ENCODE measurements at regions not wholly inside any gene's neighbourhood (a gene's known extent, or its start where the extent isn't known, plus 50 kb on each side); places are given as distances from the start of the nearest gene placed in this dataset.

DNA sequence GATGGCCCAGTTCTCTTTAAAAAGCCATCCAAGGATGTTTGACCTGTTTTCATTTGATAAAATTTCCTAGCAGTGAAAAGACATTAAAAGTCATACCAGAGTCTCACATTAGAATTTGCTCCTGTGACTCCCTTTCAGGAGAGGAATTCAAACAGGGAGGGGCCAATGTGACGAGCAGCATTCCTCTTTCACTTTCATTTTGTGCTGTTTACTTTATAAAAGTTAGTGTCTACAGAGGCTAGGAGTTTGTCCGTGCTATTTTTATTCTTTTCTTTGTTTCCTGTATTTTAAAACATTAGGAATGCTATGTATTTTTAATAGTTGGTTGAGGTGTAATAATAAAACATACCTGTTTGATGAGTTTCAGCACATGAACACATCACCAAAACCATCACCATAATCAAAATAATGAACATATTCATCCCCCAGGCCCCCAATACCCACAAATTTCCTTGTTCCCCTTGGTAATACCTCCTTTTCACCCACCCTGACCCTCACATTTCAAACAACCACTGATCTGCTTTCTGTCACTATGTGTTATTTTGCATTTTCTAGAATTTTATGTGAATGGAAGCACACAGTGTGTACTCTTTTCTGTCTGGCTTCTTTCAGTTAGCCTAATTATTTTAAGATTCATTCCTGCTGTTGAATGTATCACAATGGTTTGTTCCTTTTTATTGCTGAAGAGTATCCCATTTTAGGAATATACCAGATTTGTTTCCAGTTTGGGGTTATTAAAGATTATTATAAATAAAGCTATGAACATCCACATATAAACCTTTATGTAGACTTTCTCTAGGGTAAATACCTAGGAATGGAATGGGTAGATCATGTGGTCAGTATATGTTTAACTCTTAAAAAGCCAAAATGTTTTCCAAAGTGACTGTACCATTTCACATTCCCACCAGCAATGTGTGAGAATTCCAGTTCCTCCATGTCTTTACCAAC, 129.5 kb downstream of the TENT5C start:
- TF ChIP-seq RAD21 (conservative IDR thresholded peaks at IDR 0.05) (no peak), TAF1 (IDR thresholded peaks at IDR 0.05; ENCODE audit: low read depth) (no peak), EP300 (conservative IDR thresholded peaks at IDR 0.05; ENCODE audit: poor library complexity, severe bottlenecking) (no peak), MXI1 (conservative IDR thresholded peaks at IDR 0.05; ENCODE audit: poor library complexity, severe bottlenecking) (no peak), POLR2AphosphoS5 (IDR thresholded peaks at IDR 0.05) (no peak), SMC3 (conservative IDR thresholded peaks at IDR 0.05; ENCODE audit: poor library complexity) (no peak), REST (IDR thresholded peaks at IDR 0.05; ENCODE audit: borderline replicate concordance) (no peak), EZH2 (IDR thresholded peaks at IDR 0.05; ENCODE audit: borderline replicate concordance, insufficient read depth, low read length, poor library complexity, severe bottlenecking) (no peak)
- TF ChIP-seq, protein P1, sequence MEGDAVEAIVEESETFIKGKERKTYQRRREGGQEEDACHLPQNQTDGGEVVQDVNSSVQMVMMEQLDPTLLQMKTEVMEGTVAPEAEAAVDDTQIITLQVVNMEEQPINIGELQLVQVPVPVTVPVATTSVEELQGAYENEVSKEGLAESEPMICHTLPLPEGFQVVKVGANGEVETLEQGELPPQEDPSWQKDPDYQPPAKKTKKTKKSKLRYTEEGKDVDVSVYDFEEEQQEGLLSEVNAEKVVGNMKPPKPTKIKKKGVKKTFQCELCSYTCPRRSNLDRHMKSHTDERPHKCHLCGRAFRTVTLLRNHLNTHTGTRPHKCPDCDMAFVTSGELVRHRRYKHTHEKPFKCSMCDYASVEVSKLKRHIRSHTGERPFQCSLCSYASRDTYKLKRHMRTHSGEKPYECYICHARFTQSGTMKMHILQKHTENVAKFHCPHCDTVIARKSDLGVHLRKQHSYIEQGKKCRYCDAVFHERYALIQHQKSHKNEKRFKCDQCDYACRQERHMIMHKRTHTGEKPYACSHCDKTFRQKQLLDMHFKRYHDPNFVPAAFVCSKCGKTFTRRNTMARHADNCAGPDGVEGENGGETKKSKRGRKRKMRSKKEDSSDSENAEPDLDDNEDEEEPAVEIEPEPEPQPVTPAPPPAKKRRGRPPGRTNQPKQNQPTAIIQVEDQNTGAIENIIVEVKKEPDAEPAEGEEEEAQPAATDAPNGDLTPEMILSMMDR (IDR thresholded peaks at IDR 0.05; ENCODE audit: poor library complexity, severe bottlenecking) = no peak
- Histone ChIP-seq H2AFZ (ENCODE audit: low read depth, low read length) (no peak overlapping the region), H4K20me1 (ENCODE audit: insufficient read depth) (no peaks in the 10 kb centered on the region), H3K36me3 (ENCODE audit: insufficient read depth, low read length) (no peaks in the 10 kb centered on the region), H3K27ac (ENCODE audit: low read length) (no peak overlapping the region), H3K4me3 (ENCODE audit: low read length) (no peak overlapping the region), H3K79me2 (replicated peaks; ENCODE audit: insufficient read depth, low read length) (no peaks in the 10 kb centered on the region), H3K9me2 (ENCODE audit: insufficient read depth, low read length) (no peaks in the 10 kb centered on the region), H3K4me2 (ENCODE audit: low read length) (no peak overlapping the region), H3K9me3 (ENCODE audit: low read length) (no peaks in the 10 kb centered on the region), H3K9ac (ENCODE audit: low read length) (no peak overlapping the region), H3F3A (ENCODE audit: insufficient read depth, low read length, poor library complexity, severe bottlenecking) (no peaks in the 10 kb centered on the region), H3K27me3 (ENCODE audit: insufficient read depth, low read depth, low read length) (no peaks in the 10 kb centered on the region)

GRCh38 chr1:117739504-117739903, 133.7 kb downstream of the TENT5C start:
- no peak overlapping the region for H3K9ac ChIP-seq (ENCODE audit: low read length)
- no peaks in the 10 kb centered on the region for H3K9me2 ChIP-seq (ENCODE audit: insufficient read depth, low read length)
- H3K4me2 ChIP-seq (ENCODE audit: low read length) = no peak overlapping the region

More at GRCh38 chr1:117739504-117739903, 133.7 kb downstream of the TENT5C start:
- H4K20me1 ChIP-seq (ENCODE audit: insufficient read depth) = no peaks in the 10 kb centered on the region
- TF ChIP-seq EP300 (conservative IDR thresholded peaks at IDR 0.05; ENCODE audit: poor library complexity, severe bottlenecking) = no peak
- TF ChIP-seq RAD21 (conservative IDR thresholded peaks at IDR 0.05) = no peak
- TF ChIP-seq SMC3 (conservative IDR thresholded peaks at IDR 0.05; ENCODE audit: poor library complexity) = no peak
- TF ChIP-seq REST (IDR thresholded peaks at IDR 0.05; ENCODE audit: borderline replicate concordance) = no peak
- no peak for TF ChIP-seq MXI1 (conservative IDR thresholded peaks at IDR 0.05; ENCODE audit: poor library complexity, severe bottlenecking)
- TF ChIP-seq, protein P1 (IDR thresholded peaks at IDR 0.05; ENCODE audit: poor library complexity, severe bottlenecking) = no peak
- TF ChIP-seq TAF1 (IDR thresholded peaks at IDR 0.05; ENCODE audit: low read depth) = no peak
- TF ChIP-seq EZH2 (IDR thresholded peaks at IDR 0.05; ENCODE audit: borderline replicate concordance, insufficient read depth, low read length, poor library complexity, severe bottlenecking) = no peak
- no peak for TF ChIP-seq POLR2AphosphoS5 (IDR thresholded peaks at IDR 0.05)
- H2AFZ ChIP-seq (ENCODE audit: low read depth, low read length) = no peak overlapping the region
- H3K9me3 ChIP-seq (ENCODE audit: low read length) = no peaks in the 10 kb centered on the region
- no peaks in the 10 kb centered on the region for H3F3A ChIP-seq (ENCODE audit: insufficient read depth, low read length, poor library complexity, severe bottlenecking)
- H3K27me3 ChIP-seq (ENCODE audit: insufficient read depth, low read depth, low read length) = no peaks in the 10 kb centered on the region
- no peaks in the 10 kb centered on the region for H3K36me3 ChIP-seq (ENCODE audit: insufficient read depth, low read length)
- H3K27ac ChIP-seq (ENCODE audit: low read length) = no peak overlapping the region
- no peak overlapping the region for H3K4me3 ChIP-seq (ENCODE audit: low read length)
- no peaks in the 10 kb centered on the region for H3K79me2 ChIP-seq (replicated peaks; ENCODE audit: insufficient read depth, low read length)
